ENCODE measurements at regions not wholly inside any gene's neighbourhood (a gene's known extent, or its start where the extent isn't known, plus 50 kb on each side); places are given as distances from the start of the nearest gene placed in this dataset.
A peak's percentile ranks its signal among the peaks of the same experiment; 100 is the strongest.

DNA sequence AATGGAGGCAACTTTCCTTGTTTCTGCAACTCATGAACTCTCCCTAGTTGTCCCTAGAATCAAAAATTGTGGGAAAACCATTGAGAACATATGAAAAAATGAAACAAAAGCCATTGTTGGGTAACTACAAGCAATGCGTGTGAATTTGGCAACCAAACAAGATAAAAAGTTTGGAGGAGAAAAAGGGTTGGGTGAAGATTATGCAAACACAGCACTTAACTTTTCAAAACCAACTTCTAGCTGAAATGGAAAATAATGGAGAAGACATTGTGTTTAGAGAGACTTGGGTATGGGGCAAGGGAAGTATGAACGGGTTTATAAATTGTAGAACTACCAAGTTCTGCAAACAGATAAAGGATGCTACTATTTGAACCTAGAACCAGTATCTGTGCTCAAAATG lies 89.0 kb upstream of the SVIL start:
- Histone ChIP-seq H3K27ac (peak overlapping the region in 1 of 4 donors; percentile 19), H3K9me3 (peaks cover 0 to 9% (median 4%) of the 10 kb centered on the region in 4 donors), H3K36me3 (no peaks in the 10 kb centered on the region), H3K4me3 (no peak overlapping the region), H3K4me1 (peaks cover 15 to 27% (median 19%) of the 10 kb centered on the region in 4 donors), H3K27me3 (no peaks in the 10 kb centered on the region)
- TF ChIP-seq, protein P1, sequence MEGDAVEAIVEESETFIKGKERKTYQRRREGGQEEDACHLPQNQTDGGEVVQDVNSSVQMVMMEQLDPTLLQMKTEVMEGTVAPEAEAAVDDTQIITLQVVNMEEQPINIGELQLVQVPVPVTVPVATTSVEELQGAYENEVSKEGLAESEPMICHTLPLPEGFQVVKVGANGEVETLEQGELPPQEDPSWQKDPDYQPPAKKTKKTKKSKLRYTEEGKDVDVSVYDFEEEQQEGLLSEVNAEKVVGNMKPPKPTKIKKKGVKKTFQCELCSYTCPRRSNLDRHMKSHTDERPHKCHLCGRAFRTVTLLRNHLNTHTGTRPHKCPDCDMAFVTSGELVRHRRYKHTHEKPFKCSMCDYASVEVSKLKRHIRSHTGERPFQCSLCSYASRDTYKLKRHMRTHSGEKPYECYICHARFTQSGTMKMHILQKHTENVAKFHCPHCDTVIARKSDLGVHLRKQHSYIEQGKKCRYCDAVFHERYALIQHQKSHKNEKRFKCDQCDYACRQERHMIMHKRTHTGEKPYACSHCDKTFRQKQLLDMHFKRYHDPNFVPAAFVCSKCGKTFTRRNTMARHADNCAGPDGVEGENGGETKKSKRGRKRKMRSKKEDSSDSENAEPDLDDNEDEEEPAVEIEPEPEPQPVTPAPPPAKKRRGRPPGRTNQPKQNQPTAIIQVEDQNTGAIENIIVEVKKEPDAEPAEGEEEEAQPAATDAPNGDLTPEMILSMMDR (IDR thresholded peaks at IDR 0.05), result no peak
- DNase-seq, result no peak
- ATAC-seq (ENCODE audit: low FRiP score in 2 of 2), result peak in 1 of 2 donors; percentile 24
- 42 to 57% methylated on average over 2 of the region's 2 CpGs for WGBS, 2 donors

DNA sequence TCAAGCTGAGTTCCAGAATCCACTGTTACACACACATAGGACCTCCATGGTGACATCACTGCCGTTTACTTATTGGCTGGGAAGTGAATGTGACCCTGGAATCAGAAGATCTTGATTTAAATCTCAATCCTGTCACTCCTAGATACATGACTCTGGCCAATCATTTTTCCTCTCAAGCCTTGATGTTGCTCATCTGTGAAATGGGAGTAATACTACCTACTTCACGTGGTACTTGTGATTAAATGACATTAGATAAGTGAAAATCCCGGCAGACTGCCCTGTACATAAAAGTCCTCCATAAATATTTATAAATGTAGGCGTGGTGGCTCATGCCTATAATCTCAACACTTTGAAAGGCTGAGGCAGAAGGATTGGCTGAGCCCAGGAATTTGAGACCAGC lies 88.0 kb upstream of the SVIL start:
- peaks cover 15 to 22% (median 19%) of the 10 kb centered on the region in 4 donors for H3K4me1 ChIP-seq

DNA sequence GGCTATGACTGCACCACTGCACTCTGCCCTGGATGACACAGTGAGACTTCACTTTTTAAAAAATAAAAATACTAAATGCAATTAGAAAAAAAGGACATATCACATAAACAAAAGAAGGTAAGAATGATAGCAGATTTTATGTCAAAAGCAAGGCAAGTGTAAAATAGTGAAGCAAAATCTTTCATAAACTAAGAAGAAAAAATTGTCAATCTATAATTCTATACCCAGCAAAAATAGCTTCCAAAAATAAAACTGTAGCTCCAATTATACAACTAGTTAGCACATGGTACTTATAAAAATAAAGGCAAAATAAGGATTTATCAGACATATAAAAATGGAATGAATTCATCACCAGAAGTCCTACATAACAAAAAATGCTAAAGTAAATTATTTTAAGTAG lies 85.4 kb upstream of the SVIL start:
- Histone ChIP-seq H3K4me1 (peaks cover 3 to 13% (median 8%) of the 10 kb centered on the region in 4 donors), H3K4me3 (no peak overlapping the region), H3K27ac (no peak overlapping the region), H3K27me3 (no peaks in the 10 kb centered on the region), H3K9me3 (peaks cover 0 to 9% (median 4%) of the 10 kb centered on the region in 4 donors), H3K36me3 (no peaks in the 10 kb centered on the region)
- DNase-seq (no peak), ATAC-seq (ENCODE audit: low FRiP score in 2 of 2) (no peak)
- TF ChIP-seq POLR2AphosphoS5 (IDR thresholded peaks at IDR 0.05) (no peak), POLR2A (IDR thresholded peaks at IDR 0.05) (no peak), EP300 (IDR thresholded peaks at IDR 0.05) (no peak)
- TF ChIP-seq, protein P1 (IDR thresholded peaks at IDR 0.05), result no peak

More for the DNA sequence above, 88.0 kb upstream of the SVIL start:
- Histone ChIP-seq H3K27ac (no peak overlapping the region), H3K9me3 (peaks cover 0 to 9% (median 4%) of the 10 kb centered on the region in 4 donors), H3K36me3 (no peaks in the 10 kb centered on the region), H3K4me3 (no peak overlapping the region), H3K27me3 (no peaks in the 10 kb centered on the region)
- ATAC-seq (ENCODE audit: low FRiP score in 2 of 2) (no peak), DNase-seq (no peak)
- TF ChIP-seq POLR2AphosphoS5 (IDR thresholded peaks at IDR 0.05), result no peak
- TF ChIP-seq, protein P1 (IDR thresholded peaks at IDR 0.05), result no peak
- TF ChIP-seq POLR2A (IDR thresholded peaks at IDR 0.05), result no peak
- no peak for TF ChIP-seq EP300 (IDR thresholded peaks at IDR 0.05)
- WGBS, 2 donors, result 62 to 64% methylated on average over 4 of the region's 4 CpGs

DNA sequence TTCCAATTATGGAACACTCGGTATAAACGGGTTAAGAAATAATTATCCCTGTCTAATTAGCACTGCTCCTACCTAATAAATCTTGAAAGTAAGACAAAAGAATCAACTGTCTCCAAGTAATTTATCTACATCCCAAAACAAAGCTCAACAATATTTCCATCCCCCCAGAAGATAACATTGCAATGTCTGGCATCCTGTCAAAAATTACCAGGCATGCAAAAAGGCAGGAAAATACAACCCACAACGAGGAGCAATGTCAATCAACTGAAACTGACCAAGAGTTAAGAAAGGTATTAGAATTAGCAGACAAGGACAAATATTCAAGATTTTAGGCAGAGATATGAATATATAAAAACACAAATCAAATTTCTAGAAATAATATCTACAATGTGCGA lies 84.5 kb upstream of the SVIL start:
- WGBS, 2 donors, result 64 to 72% methylated on average over 4 of the region's 4 CpGs
- DNase-seq, result no peak
- Histone ChIP-seq H3K4me3 (no peak overlapping the region), H3K36me3 (no peaks in the 10 kb centered on the region), H3K27ac (no peak overlapping the region), H3K9me3 (peaks cover 0 to 9% (median 4%) of the 10 kb centered on the region in 4 donors), H3K27me3 (no peaks in the 10 kb centered on the region), H3K4me1 (peaks cover 0 to 6% (median 3%) of the 10 kb centered on the region in 4 donors)
- TF ChIP-seq EP300 (IDR thresholded peaks at IDR 0.05) (no peak), POLR2A (IDR thresholded peaks at IDR 0.05) (no peak), POLR2AphosphoS5 (IDR thresholded peaks at IDR 0.05) (no peak)
- TF ChIP-seq, protein P1 (IDR thresholded peaks at IDR 0.05), result no peak
- ATAC-seq (ENCODE audit: low FRiP score in 2 of 2), result no peak

DNA sequence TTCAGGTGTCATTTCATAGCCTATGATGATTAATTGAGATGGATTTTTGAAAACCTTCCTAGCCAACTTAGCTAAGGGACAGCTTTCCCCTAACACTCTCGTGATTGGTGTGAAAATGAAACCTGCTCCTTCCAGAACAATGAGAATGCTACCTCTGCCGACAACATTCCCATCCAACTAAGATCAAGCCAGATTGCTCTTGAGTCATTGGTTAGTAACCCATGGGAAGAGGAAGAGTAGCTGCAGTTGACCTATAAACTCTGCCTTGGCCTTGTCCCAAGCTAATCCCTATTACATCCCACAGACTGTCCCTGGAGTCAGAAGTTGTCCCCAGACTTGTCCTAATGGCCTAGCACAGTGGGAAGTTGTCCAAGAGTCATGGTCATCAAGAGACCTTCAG lies 80.5 kb upstream of the SVIL start:
- no peaks in the 10 kb centered on the region for H3K27me3 ChIP-seq
- no peaks in the 10 kb centered on the region for H3K36me3 ChIP-seq
- H3K4me3 ChIP-seq, result no peak overlapping the region
- WGBS, 2 donors, result 79 to 95% methylated on average over 2 of the region's 2 CpGs
- TF ChIP-seq POLR2AphosphoS5 (IDR thresholded peaks at IDR 0.05) (no peak), EP300 (IDR thresholded peaks at IDR 0.05) (no peak), POLR2A (IDR thresholded peaks at IDR 0.05) (no peak)
- TF ChIP-seq, protein P1 (IDR thresholded peaks at IDR 0.05), result no peak
- no peak for DNase-seq
- H3K27ac ChIP-seq, result no peak overlapping the region
- ATAC-seq (ENCODE audit: low FRiP score in 2 of 2), result no peak
- peaks cover 0 to 3% (median 0%) of the 10 kb centered on the region in 4 donors for H3K4me1 ChIP-seq
- peaks cover 0 to 9% (median 3%) of the 10 kb centered on the region in 4 donors for H3K9me3 ChIP-seq
